HCT116 (cell line): ENCODE measurements at regions not wholly inside any gene's neighbourhood (a gene's known extent, or its start where the extent isn't known, plus 50 kb on each side); places are given as distances from the start of the nearest gene placed in this dataset.

Source experiments
- ATAC-seq: fragments of 200-7000 bp; cut with Tn5 transposase; 2 replicates; pipeline ENCODE4 v1.9.1; 2020; ENCODE audit warnings: mild to moderate bottlenecking, moderate library complexity
- BruUV-seq: library from RNA; stranded (reverse); fragments of 400-500 nt; replicated peaks from 2 replicates; lab custom pipeline; 2021; lab: Mats Ljungman, UMichigan
- CTCF ChIA-PET: fragments of 300-600 bp; sonication (Branson Sonifier 250); formaldehyde crosslinking; loops from one replicate; lab custom pipeline; 2021; ENCODE audit warnings: antibody characterized with exemption; lab: Charles Lee
- POLR2A ChIA-PET: fragments of 300-600, 350-600 bp; sonication (Branson Sonifier 250); formaldehyde crosslinking; loops from one replicate; lab custom pipeline; 2021; ENCODE audit warnings: antibody characterized with exemption; lab: Charles Lee
- RAD21 ChIA-PET, 2 experiments: fragments of 300-600 bp; sonication (Branson Sonifier 250); formaldehyde crosslinking; loops; one replicate each; lab custom pipeline; 2023; ENCODE audit warnings: low total read pairs in 2 of 2; ENCODE audit not compliant: uncharacterized antibody in 2 of 2, unreplicated experiment in 2 of 2, low non-redundant PET in 1 of 2; lab: Charles Lee
- DNase-seq: peaks from one replicate; pipeline ENCODE4 v3.0.0-alpha.2; 2010; ENCODE audit warnings: low read depth, low spot score
- H2AFZ ChIP-seq: fragments of 200-600 bp; shearing (Covaris generic), sonication (generic); 2 replicates; pipeline ENCODE4 v1.6.1; 2017; ENCODE audit warnings: low read depth, mixed run types, mixed read lengths, antibody characterized with exemption, low read length; ENCODE audit not compliant: poor library complexity, severe bottlenecking
- H3K27ac ChIP-seq: 2 replicates; pipeline ENCODE4 v1.5.1; 2012; ENCODE audit warnings: low read depth, low read length
- H3K27me3 ChIP-seq: fragments of 200-600 bp; sonication (generic); 2 replicates; pipeline ENCODE4 v1.6.1; 2016; ENCODE audit warnings: mixed run types, low read length, mixed read lengths; ENCODE audit not compliant: insufficient read depth
- H3K36me3 ChIP-seq, 2 experiments: fragments of 200-500 bp in 1 of 2; fragments of 200-600 bp in 1 of 2; sonication (Bioruptor generic) in 1 of 2; sonication (generic) in 1 of 2; 2 replicates each; pipeline versions ENCODE4 v1.5.1 to v1.6.1; 2014 to 2016; ENCODE audit warnings: low read length in 2 of 2, inconsistent platforms in 1 of 2, mixed read lengths in 1 of 2, mixed run types in 1 of 2; ENCODE audit not compliant: insufficient read depth in 2 of 2, control insufficient read depth in 1 of 2
- H3K4me1 ChIP-seq, 2 experiments: fragments of 200-600 bp in 1 of 2; sonication (generic) in 1 of 2; 2 replicates each; pipeline versions ENCODE4 v1.5.1 to v1.6.1; 2012 to 2017; ENCODE audit warnings: low read length in 2 of 2, inconsistent platforms in 1 of 2, mild to moderate bottlenecking in 1 of 2, mixed read lengths in 1 of 2, mixed run types in 1 of 2, moderate library complexity in 1 of 2; ENCODE audit not compliant: insufficient read depth in 2 of 2, control insufficient read depth in 1 of 2
- H3K4me2 ChIP-seq: fragments of 200-600 bp; sonication (generic); 2 replicates; pipeline ENCODE4 v1.6.1; 2017; ENCODE audit warnings: mixed run types, low read length, mixed read lengths
- H3K4me3 ChIP-seq, 2 experiments: fragments of 200-600 bp in 1 of 2; sonication (generic) in 1 of 2; replicated peaks in 1 of 2; 2 replicates each; pipeline ENCODE4 v1.5.1; 2011 to 2016; ENCODE audit warnings: low read length in 2 of 2, control low read depth in 1 of 2, low read depth in 1 of 2, mild to moderate bottlenecking in 1 of 2, mixed read lengths in 1 of 2, mixed run types in 1 of 2
- H3K79me2 ChIP-seq: fragments of 200-600 bp; sonication (generic); 2 replicates; pipeline ENCODE4 v1.6.1; 2017; ENCODE audit warnings: mild to moderate bottlenecking, mixed run types, low read length, moderate library complexity, mixed read lengths; ENCODE audit not compliant: insufficient read depth
- H3K9ac ChIP-seq: fragments of 200-600 bp; sonication (generic); 2 replicates; pipeline ENCODE4 v1.6.1; 2016; ENCODE audit warnings: low read length, mixed read lengths
- H3K9me2 ChIP-seq: fragments of 200-600 bp; sonication (generic), shearing (Covaris generic); 2 replicates; pipeline ENCODE4 v1.6.1; 2017; ENCODE audit warnings: mixed run types, mild to moderate bottlenecking, moderate library complexity; ENCODE audit not compliant: insufficient read depth
- H3K9me3 ChIP-seq, 2 experiments: fragments of 200-500 bp in 1 of 2; fragments of 200-600 bp in 1 of 2; sonication (Bioruptor generic) in 1 of 2; sonication (generic) in 1 of 2; 2 replicates each; pipeline ENCODE4 v1.6.1; 2014 to 2017; ENCODE audit warnings: low read length in 2 of 2, mixed read lengths in 2 of 2, inconsistent platforms in 1 of 2, low read depth in 1 of 2, mild to moderate bottlenecking in 1 of 2, mixed run types in 1 of 2, moderate library complexity in 1 of 2; ENCODE audit not compliant: control insufficient read depth in 1 of 2, insufficient read depth in 1 of 2
- H4K20me1 ChIP-seq: fragments of 200-600 bp; sonication (generic), shearing (Covaris generic); 2 replicates; pipeline ENCODE4 v1.6.1; 2017; ENCODE audit warnings: mixed run types, mild to moderate bottlenecking, moderate library complexity; ENCODE audit not compliant: insufficient read depth
- CBX3 ChIP-seq: IDR thresholded peaks from 2 replicates; pipeline ENCODE4 v1.6.1; 2012; ENCODE audit warnings: low read depth
- CEBPB ChIP-seq: IDR thresholded peaks from 2 replicates; pipeline ENCODE4 v1.6.1; 2012; ENCODE audit warnings: low read depth
- EGR1 ChIP-seq: IDR thresholded peaks from 2 replicates; pipeline ENCODE4 v1.6.1; 2012; ENCODE audit warnings: low read depth
- EZH2 ChIP-seq: fragments of 200-600 bp; sonication (generic); IDR thresholded peaks from 2 replicates; pipeline ENCODE4 v1.6.1; 2017; ENCODE audit warnings: antibody characterized with exemption, mixed run types
- EZH2phosphoT487 ChIP-seq: fragments of 200-600 bp; IDR thresholded peaks from 2 replicates; pipeline ENCODE4 v1.6.1; 2018; ENCODE audit warnings: antibody characterized with exemption, borderline replicate concordance
- FOSL1 ChIP-seq: IDR thresholded peaks from 2 replicates; pipeline ENCODE4 v1.6.1; 2012; ENCODE audit warnings: low read depth
- JUND ChIP-seq: IDR thresholded peaks from 2 replicates; pipeline ENCODE4 v1.6.1; 2012
- RAD21 ChIP-seq: IDR thresholded peaks from 2 replicates; pipeline ENCODE4 v1.6.1; 2012; ENCODE audit warnings: low read depth, mild to moderate bottlenecking
- SIN3A ChIP-seq: IDR thresholded peaks from 2 replicates; pipeline ENCODE4 v1.6.1; 2012; ENCODE audit warnings: low read depth
- SP1 ChIP-seq: IDR thresholded peaks from 2 replicates; pipeline ENCODE4 v1.6.1; 2012; ENCODE audit warnings: low read depth
- SRF ChIP-seq: IDR thresholded peaks from 2 replicates; pipeline ENCODE4 v1.6.1; 2012; ENCODE audit warnings: low read depth
- ZFX ChIP-seq: fragments of 450-650 bp; IDR thresholded peaks from 2 replicates; pipeline ENCODE4 v1.6.1; 2017
- intact Hi-C: fragments of 100-400 bp; cut with micrococcal nuclease; formaldehyde crosslinking; loops from 2 replicates; pipeline ENCODE4 v1.10.0; 2022
- TF ChIP-seq, protein P1 (sequence below): IDR thresholded peaks from 2 replicates; pipeline ENCODE4 v1.6.1; 2012
- TF ChIP-seq, protein P2 (sequence below): IDR thresholded peaks from 2 replicates; pipeline ENCODE4 v1.6.1; 2012; ENCODE audit warnings: low read depth

DNA sequence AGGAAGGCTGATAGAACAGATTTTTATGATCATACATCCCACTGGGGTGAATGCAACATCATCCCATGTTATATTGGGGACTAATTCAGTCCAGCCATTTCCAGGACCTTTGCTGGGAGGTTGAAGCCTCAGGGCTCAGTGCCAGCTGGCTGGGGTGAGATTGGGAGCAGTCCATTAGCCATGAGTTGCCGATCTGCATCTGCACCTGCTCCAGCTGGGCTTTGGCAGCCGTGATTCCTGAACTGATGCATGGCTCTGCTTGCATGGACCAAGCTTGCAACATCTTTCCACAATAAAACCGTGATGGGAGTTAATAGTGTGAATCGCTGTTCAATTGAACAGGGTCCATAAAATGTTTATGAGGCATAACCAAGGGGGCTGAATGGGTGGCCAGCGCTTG lies 346.9 kb downstream of the TYW1 start:
- CTCF ChIA-PET: no interaction called here
- Histone ChIP-seq H4K20me1 (no peaks in the 10 kb centered on the region), H3K4me1 (no peaks in the 10 kb centered on the region), H3K27ac (no peak overlapping the region), H3K27me3 (no peaks in the 10 kb centered on the region), H3K4me2 (no peak overlapping the region), H2AFZ (no peak overlapping the region), H3K4me3 (no peak overlapping the region), H3K36me3 (no peaks in the 10 kb centered on the region), H3K9me3 (no peaks in the 10 kb centered on the region), H3K9ac (no peak overlapping the region), H3K79me2 (no peaks in the 10 kb centered on the region), H3K9me2 (no peaks in the 10 kb centered on the region)
- RAD21 ChIA-PET: no interaction called here
- POLR2A ChIA-PET: no interaction called here
- DNase-seq: no peak
- BruUV-seq: no TSS peak
- ATAC-seq: no peak
- intact Hi-C loops: no loop called here
- no peak for TF ChIP-seq RAD21
- TF ChIP-seq FOSL1: no peak
- TF ChIP-seq CBX3: no peak
- TF ChIP-seq, protein P1, sequence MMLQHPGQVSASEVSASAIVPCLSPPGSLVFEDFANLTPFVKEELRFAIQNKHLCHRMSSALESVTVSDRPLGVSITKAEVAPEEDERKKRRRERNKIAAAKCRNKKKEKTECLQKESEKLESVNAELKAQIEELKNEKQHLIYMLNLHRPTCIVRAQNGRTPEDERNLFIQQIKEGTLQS: no peak
- TF ChIP-seq SRF: no peak
- TF ChIP-seq JUND: no peak
- TF ChIP-seq, protein P2, sequence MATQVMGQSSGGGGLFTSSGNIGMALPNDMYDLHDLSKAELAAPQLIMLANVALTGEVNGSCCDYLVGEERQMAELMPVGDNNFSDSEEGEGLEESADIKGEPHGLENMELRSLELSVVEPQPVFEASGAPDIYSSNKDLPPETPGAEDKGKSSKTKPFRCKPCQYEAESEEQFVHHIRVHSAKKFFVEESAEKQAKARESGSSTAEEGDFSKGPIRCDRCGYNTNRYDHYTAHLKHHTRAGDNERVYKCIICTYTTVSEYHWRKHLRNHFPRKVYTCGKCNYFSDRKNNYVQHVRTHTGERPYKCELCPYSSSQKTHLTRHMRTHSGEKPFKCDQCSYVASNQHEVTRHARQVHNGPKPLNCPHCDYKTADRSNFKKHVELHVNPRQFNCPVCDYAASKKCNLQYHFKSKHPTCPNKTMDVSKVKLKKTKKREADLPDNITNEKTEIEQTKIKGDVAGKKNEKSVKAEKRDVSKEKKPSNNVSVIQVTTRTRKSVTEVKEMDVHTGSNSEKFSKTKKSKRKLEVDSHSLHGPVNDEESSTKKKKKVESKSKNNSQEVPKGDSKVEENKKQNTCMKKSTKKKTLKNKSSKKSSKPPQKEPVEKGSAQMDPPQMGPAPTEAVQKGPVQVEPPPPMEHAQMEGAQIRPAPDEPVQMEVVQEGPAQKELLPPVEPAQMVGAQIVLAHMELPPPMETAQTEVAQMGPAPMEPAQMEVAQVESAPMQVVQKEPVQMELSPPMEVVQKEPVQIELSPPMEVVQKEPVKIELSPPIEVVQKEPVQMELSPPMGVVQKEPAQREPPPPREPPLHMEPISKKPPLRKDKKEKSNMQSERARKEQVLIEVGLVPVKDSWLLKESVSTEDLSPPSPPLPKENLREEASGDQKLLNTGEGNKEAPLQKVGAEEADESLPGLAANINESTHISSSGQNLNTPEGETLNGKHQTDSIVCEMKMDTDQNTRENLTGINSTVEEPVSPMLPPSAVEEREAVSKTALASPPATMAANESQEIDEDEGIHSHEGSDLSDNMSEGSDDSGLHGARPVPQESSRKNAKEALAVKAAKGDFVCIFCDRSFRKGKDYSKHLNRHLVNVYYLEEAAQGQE: no peak
- no peak for TF ChIP-seq ZFX
- no peak for TF ChIP-seq SP1
- no peak for TF ChIP-seq CEBPB
- no peak for TF ChIP-seq EZH2phosphoT487
- TF ChIP-seq SIN3A: no peak
- TF ChIP-seq EZH2: no peak
- TF ChIP-seq EGR1: no peak
